ENCODE measurements at regions not wholly inside any gene's neighbourhood (a gene's known extent, or its start where the extent isn't known, plus 50 kb on each side); places are given as distances from the start of the nearest gene placed in this dataset.

DNA sequence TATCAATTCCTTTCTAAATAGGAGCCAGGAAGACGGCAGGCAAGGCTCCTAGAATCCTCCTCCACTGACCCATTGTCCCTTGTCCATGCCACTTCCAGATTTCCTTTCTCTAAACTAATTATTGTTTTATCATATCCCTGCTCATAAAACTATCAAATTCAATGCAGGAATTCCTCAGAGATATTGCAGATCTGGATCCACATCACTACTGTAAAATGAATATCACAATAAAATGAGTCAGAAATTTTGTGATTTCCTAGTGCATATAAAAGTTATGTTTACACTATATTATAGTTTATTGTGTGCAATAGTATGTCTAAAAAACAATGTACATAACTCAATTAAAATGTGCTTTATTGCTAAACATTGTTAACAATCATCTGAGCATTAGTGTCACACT, 498.7 kb upstream of the NEGR1 start:
- H2AFZ ChIP-seq (ENCODE audit: low read depth, low read length), result no peak overlapping the region
- H3K79me2 ChIP-seq (ENCODE audit: control insufficient read depth, insufficient read depth, low read length), result no peaks in the 10 kb centered on the region
- ChIA-PET CTCF (no interaction called here), POLR2A (no interaction called here)
- no peak overlapping the region for H3K9ac ChIP-seq (replicated peaks; ENCODE audit: extremely low read depth, insufficient read depth, low read length)
- H3K9me1 ChIP-seq (replicated peaks; ENCODE audit: control insufficient read depth, extremely low read depth, insufficient read depth, low read length), result no peaks in the 10 kb centered on the region
- no peak for DNase-seq (ENCODE audit: low read depth, low spot score)
- no TSS peak for BruUV-seq (replicated peaks)
- no peak overlapping the region for H3K4me2 ChIP-seq (ENCODE audit: insufficient read depth, low read length)
- FAIRE-seq, result no peak
- dilution Hi-C loops (cut with MboI; ENCODE audit: extremely low pct_ligation_motif_present, low sequenced_read_pairs) (no loop called here), intact Hi-C loops (cut with micrococcal nuclease) (no loop called here)
- TF ChIP-seq FOS (IDR thresholded peaks at IDR 0.05; ENCODE audit: borderline replicate concordance, insufficient read depth, low read length), result no peak
- TF ChIP-seq POLR2A (IDR thresholded peaks at IDR 0.05; ENCODE audit: low read depth, low read length), result no peak
- TF ChIP-seq POLR2AphosphoS5 (IDR thresholded peaks at IDR 0.05; ENCODE audit: insufficient read depth, low read depth, low read length), result no peak
- no peak for TF ChIP-seq GATA2 (IDR thresholded peaks at IDR 0.05; ENCODE audit: insufficient read depth, insufficient read length, low read depth, low read length)
- TF ChIP-seq, protein P1, sequence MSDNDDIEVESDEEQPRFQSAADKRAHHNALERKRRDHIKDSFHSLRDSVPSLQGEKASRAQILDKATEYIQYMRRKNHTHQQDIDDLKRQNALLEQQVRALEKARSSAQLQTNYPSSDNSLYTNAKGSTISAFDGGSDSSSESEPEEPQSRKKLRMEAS (IDR thresholded peaks at IDR 0.05; ENCODE audit: insufficient read depth, insufficient read length), result no peak
- TF ChIP-seq, protein P2, sequence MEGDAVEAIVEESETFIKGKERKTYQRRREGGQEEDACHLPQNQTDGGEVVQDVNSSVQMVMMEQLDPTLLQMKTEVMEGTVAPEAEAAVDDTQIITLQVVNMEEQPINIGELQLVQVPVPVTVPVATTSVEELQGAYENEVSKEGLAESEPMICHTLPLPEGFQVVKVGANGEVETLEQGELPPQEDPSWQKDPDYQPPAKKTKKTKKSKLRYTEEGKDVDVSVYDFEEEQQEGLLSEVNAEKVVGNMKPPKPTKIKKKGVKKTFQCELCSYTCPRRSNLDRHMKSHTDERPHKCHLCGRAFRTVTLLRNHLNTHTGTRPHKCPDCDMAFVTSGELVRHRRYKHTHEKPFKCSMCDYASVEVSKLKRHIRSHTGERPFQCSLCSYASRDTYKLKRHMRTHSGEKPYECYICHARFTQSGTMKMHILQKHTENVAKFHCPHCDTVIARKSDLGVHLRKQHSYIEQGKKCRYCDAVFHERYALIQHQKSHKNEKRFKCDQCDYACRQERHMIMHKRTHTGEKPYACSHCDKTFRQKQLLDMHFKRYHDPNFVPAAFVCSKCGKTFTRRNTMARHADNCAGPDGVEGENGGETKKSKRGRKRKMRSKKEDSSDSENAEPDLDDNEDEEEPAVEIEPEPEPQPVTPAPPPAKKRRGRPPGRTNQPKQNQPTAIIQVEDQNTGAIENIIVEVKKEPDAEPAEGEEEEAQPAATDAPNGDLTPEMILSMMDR (IDR thresholded peaks at IDR 0.05; ENCODE audit: extremely low read depth in 1 of 2, insufficient read depth in 1 of 2, low read depth in 1 of 2, low read length in 2 of 2), result no peak
- no peak for TF ChIP-seq JUN (IDR thresholded peaks at IDR 0.05; ENCODE audit: borderline replicate concordance, insufficient read depth, insufficient read length, low read depth)
- no peak for TF ChIP-seq EZH2 (IDR thresholded peaks at IDR 0.05; ENCODE audit: borderline replicate concordance, low read depth, low read length, severe bottlenecking)
- H3K27me3 ChIP-seq (ENCODE audit: control insufficient read depth in 2 of 2, insufficient read depth in 2 of 2, low read length in 2 of 2), result no peaks in the 10 kb centered on the region
- H3K4me3 ChIP-seq (replicated peaks in 1 of 3; ENCODE audit: insufficient read depth in 1 of 3, low read depth in 1 of 3, low read length in 3 of 3), result no peak overlapping the region
- no peaks in the 10 kb centered on the region for H4K20me1 ChIP-seq (replicated peaks; ENCODE audit: control insufficient read depth, extremely low read depth, insufficient read depth, low read length)
- no peaks in the 10 kb centered on the region for H3K9me3 ChIP-seq (replicated peaks; ENCODE audit: control insufficient read depth, insufficient read depth, low read length)
- no peaks in the 10 kb centered on the region for H3K4me1 ChIP-seq (ENCODE audit: control insufficient read depth, extremely low read depth, insufficient read depth, low read length)
- no peak overlapping the region for H3K27ac ChIP-seq (ENCODE audit: insufficient read depth, low read depth, low read length)
- H3K36me3 ChIP-seq (ENCODE audit: control insufficient read depth in 2 of 2, extremely low read depth in 1 of 2, insufficient read depth in 2 of 2, low read length in 2 of 2), result no peaks in the 10 kb centered on the region

Measured in endothelial cell of umbilical vein (primary cell).